GM21367 (cell line): ENCODE measurements at regions not wholly inside any gene's neighbourhood (a gene's known extent, or its start where the extent isn't known, plus 50 kb on each side); places are given as distances from the start of the nearest gene placed in this dataset.

Source experiments
- ATAC-seq: cut with Tn5 transposase; IDR thresholded peaks from one replicate; pipeline ENCODE4 v1.9.1; 2021; ENCODE audit not compliant: unreplicated experiment

DNA sequence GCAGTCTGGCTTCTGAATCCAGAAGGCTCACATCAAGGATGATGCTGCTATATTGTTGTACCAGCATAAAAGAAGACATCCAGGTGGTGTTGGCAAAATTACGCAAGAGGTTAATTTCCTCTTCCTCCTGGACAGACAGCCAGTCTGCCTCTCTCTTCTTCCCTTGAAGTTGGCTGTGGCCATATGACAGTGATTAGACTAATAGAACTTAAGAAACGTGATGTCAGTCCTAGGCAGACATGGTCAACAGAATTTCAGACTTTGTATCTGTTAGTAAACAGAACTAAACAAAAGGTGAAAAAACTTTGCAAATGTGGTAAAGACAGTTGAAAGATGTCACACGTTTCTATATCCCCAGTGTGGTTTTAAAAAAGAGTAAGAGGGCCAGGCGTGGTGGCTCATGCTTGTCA is 465.2 kb upstream of the NR2F2 start:
- ATAC-seq, result no peak

DNA sequence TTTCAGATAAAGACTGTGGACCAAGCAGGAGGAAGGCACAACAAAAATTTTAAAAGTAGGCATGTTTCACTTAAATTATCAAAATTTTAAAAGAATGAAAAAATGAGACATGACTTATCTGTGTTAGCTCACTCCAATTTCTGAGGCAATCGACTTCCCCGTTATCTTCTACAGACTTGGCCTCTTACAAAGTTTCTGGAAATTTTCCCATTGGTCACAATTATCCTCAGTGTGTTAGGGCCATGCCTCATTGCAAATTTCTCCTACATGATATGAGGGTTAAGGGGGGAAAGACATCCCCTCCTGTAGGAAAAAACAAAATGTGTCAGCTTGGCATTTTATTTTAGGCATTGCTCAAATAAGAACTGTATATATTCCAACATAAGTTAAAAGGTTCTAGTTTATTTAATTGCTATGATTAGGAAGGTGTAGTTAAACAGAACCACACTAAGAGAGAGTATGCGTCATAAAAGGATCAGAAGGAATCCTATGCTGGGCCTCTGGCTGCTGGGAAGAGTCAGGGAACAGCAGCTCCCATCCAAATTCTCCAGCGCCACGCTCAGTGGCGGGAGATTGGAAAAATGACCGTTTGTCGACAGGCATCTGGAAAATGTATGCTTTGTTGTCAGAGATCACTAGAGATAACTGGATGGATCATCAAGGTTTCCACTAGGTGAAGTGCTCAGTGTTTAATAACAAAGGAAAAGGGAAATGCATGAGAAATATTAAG is 463.6 kb upstream of the NR2F2 start:
- no peak for ATAC-seq

DNA sequence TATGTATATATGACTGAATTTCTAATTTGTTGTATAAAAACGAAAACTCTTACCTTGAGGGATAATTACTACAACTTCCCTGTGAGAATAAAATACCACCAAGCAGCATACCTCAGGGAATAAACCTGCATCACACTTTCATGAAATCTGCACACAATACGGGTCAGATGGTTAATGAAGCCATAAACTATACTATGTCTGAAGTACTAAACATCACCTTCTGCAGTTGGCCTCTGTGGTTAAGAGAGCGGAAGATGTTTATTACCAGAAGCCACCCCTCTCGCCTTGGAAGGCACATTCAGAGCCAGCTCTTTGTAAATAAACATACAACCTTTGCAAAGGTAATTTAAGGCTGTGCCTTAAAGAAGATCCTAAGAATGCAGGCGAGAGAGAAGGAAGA is 462.1 kb upstream of the NR2F2 start:
- no peak for ATAC-seq

DNA sequence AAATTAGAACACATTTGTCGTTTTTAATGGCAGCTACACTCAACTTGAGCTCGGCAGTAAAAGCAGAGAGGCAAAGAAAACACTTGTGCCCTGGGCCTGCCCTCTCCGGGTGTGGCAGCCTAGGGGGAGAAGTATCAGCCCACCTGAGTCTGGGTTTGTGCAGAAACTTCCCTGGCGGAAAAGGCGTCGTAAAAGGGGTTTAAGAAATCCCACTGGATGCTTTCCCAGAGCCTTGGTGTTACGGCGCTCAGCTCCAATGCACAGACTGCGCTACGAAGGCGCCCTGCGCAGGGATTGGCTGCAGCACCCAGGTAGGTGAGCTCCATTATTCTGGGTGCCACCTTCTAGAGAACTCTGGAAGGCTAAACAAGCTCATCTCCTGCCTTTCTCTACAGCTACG is 461.5 kb upstream of the NR2F2 start:
- no peak for ATAC-seq

DNA sequence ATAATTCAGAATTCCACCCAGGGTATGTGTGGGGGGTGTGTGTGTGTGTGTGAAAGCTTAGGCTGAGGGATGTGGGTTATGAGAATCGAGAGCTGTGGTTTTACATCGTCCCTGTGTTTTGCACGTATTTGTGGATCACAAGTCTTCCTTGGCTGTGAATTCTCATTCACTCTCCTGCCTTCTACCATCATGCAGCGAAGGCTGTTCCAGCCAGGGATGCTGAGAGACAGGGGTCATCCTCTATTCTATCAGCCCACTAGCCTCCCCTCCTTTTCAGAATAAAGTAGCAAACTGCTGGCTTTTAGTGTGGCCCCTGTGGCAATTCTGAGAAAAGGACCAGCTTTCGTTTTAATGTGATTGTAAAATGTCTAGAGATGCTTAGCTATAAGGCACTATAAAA is 460.6 kb upstream of the NR2F2 start:
- ATAC-seq, result no peak

DNA sequence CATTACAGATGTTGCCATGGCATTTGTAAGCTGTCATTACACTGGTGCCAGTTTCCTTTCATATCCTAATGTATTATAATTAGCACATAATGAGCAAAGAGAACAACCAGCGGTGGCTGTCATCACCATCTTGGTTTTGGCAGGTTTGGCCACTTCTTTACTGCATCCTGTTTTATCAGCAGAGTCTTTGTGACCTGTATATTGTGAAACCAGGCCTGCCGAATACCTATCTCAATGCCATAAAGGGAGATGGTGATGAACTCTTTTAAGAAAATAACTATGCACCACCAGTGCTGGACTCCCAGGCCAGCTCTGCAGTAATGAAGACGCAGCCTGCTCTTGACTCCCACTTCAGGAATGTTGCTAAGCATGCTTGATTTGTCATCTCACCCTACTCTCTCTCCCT is 458.1 kb upstream of the NR2F2 start:
- no peak for ATAC-seq

DNA sequence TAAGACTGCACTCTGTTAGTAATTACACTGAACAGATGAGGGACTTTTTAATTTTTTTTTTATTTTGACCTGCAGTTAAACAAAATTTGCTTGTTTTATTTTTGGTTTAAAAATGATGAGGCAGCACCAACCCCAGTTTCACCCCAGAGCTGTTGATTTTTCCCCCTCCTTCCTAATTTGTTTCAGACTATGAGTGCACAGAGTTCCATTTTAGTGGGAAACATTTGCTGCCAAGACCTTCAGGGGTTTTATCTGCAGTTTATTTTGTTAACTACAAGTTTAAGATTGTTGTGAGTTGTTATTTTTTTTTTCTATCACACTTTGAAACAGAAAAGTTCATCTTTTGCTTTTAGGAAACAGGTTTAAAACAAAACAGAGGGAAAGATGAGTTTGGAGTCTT is 455.9 kb upstream of the NR2F2 start:
- ATAC-seq, result no peak

DNA sequence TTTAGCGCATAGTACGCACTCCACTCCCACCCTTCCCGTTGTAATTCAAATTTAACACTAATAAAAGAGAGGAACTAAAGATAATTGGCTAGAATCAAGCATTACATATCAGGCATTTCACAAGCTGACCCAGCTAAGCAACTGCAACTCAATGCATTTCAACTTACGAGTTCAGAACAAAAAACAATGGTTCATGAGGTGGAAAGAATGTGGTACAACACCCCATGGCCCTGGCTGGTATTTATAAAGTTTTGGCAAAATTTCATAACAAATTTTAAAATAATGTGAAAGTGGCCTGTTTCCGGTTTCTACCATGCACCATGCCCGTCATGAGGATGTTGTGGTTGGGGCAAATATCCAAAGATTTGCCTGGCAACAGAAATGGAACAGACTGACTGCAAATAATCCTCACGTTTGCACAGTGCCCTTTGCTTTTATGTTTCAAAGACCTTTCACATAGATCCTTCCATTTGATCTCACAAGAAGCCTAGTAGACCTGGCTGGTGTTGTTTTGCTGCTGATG is 455.3 kb upstream of the NR2F2 start:
- ATAC-seq, result no peak

DNA sequence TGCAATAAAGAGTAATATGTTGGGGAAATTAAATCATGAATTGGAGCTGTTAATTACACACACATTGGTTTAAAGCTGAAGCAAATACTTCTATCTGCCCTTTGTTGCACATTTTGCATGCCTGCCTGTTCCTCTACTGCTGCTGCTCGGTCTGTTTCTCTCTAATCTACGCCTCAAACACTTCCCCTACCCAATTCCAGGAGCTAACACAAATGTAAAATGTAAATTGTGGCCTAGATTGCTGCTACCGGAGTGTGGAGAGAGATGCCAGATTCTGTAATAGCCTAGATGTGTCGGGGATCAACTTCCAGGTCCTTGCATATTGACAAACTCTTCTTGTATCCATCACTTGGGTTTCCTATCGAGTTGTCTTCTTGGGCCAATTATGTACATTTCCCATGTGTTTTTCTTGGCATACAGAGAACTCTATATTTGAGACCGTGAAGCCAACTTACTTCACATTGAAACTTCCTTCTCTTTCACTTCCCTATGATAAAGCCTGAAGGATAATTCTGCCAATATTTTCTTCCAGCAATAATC is 450.4 kb upstream of the NR2F2 start:
- no peak for ATAC-seq

DNA sequence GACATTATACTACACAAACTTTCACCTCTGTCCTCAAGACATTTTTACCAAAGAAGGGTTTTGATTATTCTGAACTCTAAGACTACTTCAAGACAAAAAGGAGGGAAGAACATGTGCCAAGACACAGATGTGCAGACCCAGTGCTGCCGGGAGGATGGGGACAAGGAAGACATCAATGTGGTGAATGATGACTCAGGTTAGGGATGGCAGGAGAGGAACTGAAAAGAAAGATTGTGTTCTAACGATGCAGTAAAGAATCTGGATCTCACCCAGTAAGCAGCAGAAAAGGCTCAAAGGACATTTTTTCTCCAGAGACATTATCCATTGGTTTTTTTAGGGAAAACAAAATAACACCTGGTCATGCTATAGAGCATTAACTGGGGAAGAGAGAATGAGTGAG is 449.9 kb upstream of the NR2F2 start:
- ATAC-seq, result no peak

DNA sequence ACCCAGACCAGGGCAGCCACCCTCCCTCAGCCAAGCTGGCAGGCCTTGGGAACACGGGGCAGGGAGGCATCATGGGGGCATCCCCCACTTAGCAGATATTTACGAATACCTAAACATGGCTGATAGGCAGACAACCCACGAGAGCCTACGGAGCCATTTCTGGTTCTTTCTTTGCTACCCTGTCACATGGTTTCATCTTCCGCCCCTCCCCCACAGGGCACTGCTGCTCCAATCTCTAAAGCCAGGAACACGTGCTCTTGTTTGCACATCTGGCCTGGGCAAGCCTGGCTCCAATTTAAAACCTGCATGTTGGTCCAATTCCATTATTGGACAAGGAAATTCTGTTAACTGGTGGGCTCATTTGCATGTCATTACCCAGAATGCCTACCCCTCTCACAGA is 447.4 kb upstream of the NR2F2 start:
- no peak for ATAC-seq

DNA sequence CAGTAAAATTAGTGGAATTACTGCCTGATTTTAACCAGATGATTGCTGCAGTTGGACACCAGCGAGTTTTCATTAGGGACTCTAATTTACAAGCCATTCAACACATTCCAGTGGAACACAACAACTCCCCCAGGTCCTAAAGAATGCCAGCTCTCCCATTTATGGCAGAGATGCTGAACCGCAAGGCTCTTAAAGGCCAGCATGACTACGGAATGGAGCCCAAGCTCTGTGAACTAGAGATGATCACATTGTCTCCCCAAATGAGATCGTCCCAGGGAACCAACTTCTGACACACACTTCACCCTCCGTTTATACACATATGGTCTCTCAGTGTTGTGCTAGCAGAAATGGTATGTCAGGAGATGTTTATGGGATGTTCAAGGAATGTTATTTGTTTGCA is 446.2 kb upstream of the NR2F2 start:
- ATAC-seq, result no peak

DNA sequence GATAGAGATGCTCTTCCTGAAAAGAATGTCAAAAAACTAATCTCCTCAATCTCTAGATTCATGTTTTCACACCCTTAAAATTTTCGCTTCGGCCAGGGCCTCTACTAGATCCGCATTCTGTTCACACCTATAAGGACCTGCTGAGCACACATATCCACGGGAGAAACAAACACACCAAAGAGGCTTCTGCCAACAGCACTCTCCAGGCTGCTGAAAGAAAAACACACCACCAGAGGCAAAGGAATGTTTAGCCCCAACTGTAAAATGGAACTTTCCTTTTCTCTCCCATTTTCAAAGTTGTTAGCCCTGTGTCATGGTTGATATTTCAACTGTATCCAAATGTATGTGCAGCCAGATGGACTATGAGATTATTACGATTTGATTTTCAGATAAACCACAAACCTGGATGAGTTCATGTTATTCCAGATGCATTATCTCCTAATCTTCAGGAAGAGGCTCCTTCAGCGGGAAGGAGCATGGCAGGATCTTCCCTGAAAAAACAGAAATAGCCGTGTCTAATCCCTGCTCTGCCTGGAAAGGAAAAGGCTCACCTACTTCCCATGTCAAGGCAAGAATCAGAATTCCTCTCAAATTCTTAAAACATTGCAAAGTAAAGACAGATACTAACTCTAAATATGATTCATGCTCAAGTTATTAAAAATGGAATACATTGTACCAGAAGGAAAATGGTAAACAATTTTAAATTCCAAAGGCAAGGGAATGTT is 442.7 kb upstream of the NR2F2 start:
- no peak for ATAC-seq

DNA sequence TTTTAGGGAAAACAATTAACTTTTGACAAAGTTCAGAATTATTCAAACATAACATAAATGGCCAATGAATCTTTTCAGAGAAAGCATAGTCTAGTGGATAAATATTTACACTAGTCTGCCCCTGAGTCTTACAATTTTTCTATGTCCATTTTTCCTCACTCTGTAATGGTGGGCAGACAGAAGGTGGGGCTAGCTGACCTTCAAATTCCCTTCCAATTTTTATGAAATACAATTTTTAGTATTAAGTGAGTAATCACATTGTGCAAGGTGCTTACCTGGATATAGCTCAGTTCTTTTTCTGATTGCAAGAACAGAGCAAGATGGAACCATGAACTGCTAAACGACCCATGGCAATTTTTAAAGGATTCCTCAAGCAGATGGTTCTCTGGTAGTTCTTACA is 441.7 kb upstream of the NR2F2 start:
- ATAC-seq, result no peak

DNA sequence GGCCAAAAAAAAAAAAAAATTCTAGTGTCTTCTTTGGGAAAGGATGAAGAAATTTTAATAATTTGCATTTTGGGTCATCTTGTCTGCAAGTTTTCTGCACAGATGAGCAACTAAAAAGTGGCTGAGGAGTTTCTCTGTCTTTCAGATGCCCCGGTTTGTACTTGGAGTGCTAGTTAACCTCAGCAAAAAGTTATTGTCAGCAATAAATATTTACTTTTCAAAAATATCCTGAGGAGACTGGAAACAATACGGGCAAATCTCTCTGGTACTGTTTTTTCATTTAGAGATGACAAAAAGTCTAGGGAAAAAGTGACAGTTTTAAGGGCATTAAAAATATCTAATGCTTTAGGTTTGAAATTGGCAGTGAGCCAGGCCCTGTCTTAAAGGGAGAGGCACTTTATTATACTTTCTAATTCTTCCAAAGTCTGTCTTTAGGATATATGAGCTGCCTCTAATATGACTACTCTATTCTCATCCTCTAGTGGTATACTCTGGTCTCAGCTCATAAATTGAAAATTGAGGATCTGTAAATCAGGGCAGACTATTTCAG is 436.0 kb upstream of the NR2F2 start:
- no peak for ATAC-seq

DNA sequence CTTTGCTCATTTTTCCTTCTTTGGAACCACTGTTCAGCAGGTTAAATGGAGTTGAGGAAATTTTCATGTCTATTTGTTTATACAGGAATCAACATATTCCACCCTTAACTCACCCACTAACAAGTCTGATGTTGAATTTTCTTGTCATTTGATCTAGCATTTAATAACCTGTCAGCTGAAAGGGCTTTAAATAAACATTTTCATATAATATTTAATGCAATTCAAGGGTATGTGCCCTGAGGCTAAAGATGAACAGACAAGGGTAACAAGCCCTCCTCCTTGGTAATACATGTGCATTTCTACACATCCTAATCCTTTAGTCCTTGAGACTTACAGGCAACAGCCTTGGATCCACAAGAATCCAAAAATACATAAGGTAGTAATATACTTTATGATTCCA is 435.0 kb upstream of the NR2F2 start:
- ATAC-seq, result no peak

DNA sequence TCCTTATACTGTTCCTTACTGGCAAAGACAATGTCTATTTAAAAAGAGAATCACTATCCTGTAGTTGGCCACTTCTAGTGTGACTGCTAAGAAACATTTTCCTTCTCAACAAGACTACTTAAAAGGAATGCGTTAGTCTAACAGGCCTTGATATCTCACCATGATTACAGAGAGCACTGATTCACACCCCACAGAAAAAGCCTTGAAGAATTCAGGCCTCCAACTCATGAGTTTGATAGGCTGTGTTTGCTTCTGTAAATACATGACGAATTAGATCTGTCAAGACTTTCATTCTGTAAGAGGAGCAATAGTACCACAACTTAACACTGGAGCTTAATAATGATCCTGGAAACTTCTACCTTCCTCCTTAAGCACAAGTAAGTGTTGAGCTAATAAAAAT is 432.8 kb upstream of the NR2F2 start:
- ATAC-seq, result no peak

DNA sequence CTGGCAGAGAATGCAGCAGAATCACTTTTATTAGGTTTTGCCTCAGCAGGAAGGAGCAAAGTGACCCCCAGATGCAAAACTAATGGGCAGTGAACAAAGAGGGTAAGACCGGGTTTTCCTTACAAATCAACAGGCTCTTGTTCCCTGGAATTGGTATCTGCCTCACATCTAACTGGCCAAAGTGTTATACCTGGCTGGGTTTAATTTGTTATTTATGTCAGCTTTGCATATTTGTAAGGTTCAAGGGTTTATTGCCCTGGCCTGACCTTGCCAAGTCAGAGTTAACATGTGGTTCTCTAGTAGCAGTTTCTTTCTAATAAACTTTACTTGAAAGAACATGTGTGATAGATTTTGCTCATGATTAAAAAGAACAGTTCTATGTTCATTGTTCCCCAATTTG is 431.7 kb upstream of the NR2F2 start:
- no peak for ATAC-seq

DNA sequence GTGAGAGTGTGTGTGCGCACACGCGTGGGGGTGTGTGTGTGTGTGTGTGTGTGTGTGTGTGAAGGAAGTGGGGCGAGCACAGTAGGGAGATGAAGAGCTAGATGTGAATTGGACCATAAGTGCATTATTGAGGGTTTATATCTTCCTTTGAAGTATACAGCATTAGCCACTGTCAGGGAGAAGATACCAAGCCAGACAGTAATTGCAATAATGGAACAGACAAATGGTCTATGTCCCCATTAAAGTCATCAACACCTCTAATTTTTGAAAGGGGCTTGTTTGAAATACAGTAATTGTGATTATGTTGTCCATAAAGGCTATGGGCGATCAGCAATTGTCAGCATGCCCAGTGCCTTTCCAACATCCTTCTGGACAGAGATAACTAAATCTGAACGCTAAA is 429.2 kb upstream of the NR2F2 start:
- no peak for ATAC-seq

DNA sequence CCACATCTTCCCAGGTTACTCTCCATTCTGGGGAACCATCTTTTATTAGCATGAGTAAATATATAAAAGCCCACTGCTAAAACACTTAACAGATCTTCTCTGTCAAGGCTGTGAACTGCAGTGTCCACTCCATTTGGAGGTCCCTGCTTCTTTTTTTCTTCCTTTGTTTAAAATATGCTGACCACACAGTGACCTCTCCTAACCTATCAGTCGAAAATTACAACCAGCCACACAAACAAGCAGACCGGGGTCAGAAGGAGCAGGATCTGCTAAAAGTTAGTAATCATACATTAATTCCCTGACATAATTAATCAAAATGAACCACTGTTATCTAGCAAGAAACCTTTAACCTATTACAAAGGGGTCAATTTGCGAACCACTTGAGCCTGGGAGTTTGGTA is 427.9 kb upstream of the NR2F2 start:
- ATAC-seq, result no peak

DNA sequence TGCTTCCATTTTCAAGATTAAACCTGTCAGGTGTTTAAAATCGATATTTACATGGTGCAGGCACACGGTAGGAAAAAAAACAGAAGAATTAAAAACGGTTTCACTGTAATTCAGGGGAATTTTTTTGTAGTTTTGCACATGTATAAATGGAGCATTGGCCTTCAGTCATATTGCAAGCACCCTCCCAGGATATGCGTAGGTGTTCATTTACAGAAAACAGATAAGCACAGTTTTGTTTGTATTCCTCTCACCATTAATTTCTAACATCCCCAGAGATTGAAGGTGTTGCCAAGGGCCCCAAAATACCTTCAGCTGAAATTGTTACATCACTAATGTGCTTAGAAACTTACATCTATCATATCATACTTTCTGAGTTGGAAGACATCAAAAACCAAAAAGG is 427.1 kb upstream of the NR2F2 start:
- no peak for ATAC-seq

DNA sequence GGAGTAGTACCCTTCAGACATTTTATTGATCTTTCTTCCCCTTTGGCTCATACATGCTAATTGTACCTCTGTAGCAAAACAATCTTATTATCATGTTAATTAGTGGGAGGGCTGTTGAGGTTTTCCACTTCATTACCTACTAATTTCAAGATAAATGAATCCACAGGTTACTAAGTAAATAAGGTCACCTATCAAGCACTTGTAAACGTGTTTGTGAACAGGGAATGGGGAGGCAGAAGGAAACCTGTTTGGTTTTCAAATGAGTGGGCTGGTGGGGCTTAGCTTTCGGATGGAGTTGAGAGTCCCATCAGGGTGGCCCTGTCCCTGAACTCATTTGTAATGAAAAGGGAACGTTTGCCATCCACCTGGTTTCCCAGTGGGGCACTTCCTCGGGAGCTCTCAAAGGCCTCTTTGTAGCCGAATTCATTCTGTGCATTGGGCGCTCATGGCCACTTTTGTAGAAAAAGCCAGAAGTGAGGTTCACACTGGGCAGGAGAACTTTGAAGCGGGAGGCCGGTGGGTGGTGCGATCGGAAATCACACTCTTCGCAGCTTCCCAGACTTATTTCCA is 419.8 kb upstream of the NR2F2 start:
- no peak for ATAC-seq
